NCI-H1105 treated with DMSO at 0.1 percent for 48 hours (cell line): ENCODE measurements at regions not wholly inside any gene's neighbourhood (a gene's known extent, or its start where the extent isn't known, plus 50 kb on each side); places are given as distances from the start of the nearest gene placed in this dataset.
"Not testable (repeated sequence)": the region's sequence is repeated elsewhere in the genome, so short reads cannot be mapped to it uniquely, and the experiment has no call there.

ENCODE experiments used
- DNase-seq: peaks from one replicate; lab custom pipeline; 2025; lab: John Stamatoyannopoulos, UW

- no peak for DNase-seq
Observed at GRCh38 chr12:113726254-113726819, 239.8 kb downstream of the RBM19 start.

- DNase-seq, result no peak
Observed at GRCh38 chr12:113725557-113725876, 240.6 kb downstream of the RBM19 start.

- DNase-seq, result peak; percentile 42
Observed at GRCh38 chr12:113724794-113725556, 241.2 kb downstream of the RBM19 start.

- DNase-seq, result no peak
Observed at GRCh38 chr12:113723631-113724030, 242.5 kb downstream of the RBM19 start.

GRCh38 chr12:113722747-113723146 lies 243.4 kb downstream of the RBM19 start:
- no peak for DNase-seq

GRCh38 chr12:113720629-113721028 lies 245.5 kb downstream of the RBM19 start:
- no peak for DNase-seq

- no peak for DNase-seq
Observed at GRCh38 chr12:113719911-113720591, 246.1 kb downstream of the RBM19 start.

- no peak for DNase-seq
Observed at GRCh38 chr12:113713156-113713555, 241.5 kb upstream of the LHX5 start.

- DNase-seq, result no peak
Observed at GRCh38 chr12:113712481-113712880, 240.8 kb upstream of the LHX5 start.

GRCh38 chr12:113710216-113710615 lies 238.5 kb upstream of the LHX5 start:
- DNase-seq, result no peak

GRCh38 chr12:113709456-113709855 lies 237.8 kb upstream of the LHX5 start:
- no peak for DNase-seq

GRCh38 chr12:113702836-113703235 lies 231.2 kb upstream of the LHX5 start:
- no peak for DNase-seq

GRCh38 chr12:113702276-113702675 lies 230.6 kb upstream of the LHX5 start:
- no peak for DNase-seq

GRCh38 chr12:113700943-113701342 lies 229.3 kb upstream of the LHX5 start:
- no peak for DNase-seq

- DNase-seq, result not testable (repeated sequence)
Observed at GRCh38 chr12:113699984-113700383, 228.3 kb upstream of the LHX5 start.

- no peak for DNase-seq
Observed at GRCh38 chr12:113698510-113698858, 226.8 kb upstream of the LHX5 start.

- DNase-seq, result no peak
Observed at GRCh38 chr12:113697651-113698509, 226.2 kb upstream of the LHX5 start.

GRCh38 chr12:113697104-113697503 lies 225.4 kb upstream of the LHX5 start:
- DNase-seq, result no peak

GRCh38 chr12:113693693-113694092 lies 222.0 kb upstream of the LHX5 start:
- no peak for DNase-seq

GRCh38 chr12:113689047-113689610 lies 217.5 kb upstream of the LHX5 start:
- DNase-seq, result no peak

GRCh38 chr12:113688313-113688712 lies 216.6 kb upstream of the LHX5 start:
- DNase-seq, result no peak
